ENCODE measurements at regions not wholly inside any gene's neighbourhood (a gene's known extent, or its start where the extent isn't known, plus 50 kb on each side); places are given as distances from the start of the nearest gene placed in this dataset.

DNA sequence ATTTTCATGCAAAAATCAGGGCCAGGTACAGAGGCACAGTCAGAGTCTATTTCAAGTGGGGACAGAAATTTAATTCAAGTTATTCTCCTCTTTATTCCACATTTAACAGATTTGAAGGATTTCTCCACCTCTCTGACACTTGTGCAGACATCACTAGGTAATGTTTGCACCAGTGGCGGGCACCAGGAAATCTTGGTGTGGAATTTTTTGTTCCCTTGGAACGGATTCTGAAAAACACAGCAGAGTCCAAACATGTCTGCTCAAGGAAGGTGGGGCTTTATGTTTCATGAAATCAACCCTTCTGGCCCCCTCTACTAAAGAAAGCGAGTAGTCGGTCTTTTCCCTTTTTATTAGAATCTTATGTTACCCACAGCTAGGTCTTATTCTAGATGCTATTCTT lies 271.2 kb upstream of the MDFIC2 start:
- in situ Hi-C loops (cut with MboI; ENCODE audit: low sequenced_read_pairs) = no loop called here

DNA sequence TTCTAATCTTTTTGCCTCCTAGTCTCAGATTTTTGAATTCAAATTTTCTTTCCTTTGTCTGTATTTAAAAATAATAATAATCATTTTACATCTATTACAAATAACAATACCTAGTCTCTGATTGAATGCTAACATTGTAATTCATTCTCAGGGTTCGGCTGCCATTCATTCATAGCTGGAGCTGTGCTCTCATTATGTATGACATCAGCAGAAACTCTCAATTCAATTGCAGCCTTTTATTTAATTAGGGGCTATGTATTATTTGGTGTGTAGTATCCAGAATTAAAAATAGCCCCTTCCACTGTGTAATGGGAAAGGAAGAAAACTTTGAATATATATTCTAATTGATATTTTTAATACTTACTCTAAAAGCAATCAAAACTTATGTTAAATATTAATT lies 270.4 kb upstream of the MDFIC2 start:
- in situ Hi-C loops (cut with MboI; ENCODE audit: low sequenced_read_pairs) = no loop called here

DNA sequence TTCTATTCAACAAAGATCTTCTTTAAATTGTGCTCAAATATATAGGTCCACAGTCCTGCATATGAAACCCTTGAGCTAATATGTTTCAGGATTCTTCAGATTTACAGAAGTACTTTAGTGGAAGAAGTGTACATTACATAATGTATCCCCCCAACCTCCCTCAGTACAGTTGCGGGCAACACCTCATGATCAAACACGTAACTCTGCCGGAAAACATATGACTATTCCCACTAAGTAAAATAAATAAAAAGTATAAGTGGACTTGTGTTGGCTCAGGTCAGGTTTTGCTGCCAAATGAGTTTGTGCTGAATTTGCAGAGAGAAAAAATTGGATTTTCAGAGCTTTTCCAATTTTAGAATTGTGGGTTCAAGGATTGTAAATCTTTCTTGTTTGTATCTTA lies 267.6 kb upstream of the MDFIC2 start:
- in situ Hi-C loops (cut with MboI; ENCODE audit: low sequenced_read_pairs) = no loop called here

DNA sequence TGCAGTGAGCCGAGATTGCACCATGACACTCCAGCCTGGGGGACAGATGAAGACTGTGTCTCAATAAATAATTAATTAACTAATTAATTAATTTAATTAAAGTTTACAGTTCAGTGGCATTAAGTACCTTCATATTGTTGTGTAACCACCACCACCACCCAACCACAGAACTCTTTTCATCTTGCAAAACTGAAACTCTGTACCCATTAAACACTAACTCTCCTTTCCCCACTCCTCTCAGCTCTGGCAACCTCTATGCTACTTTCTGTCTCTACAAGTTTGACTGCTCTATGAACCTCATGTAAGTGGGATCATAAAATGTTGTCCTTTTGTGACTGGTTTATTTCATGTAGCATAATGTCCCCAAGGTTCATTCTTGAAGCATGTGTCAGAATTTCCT lies 259.3 kb upstream of the MDFIC2 start:
- in situ Hi-C loops (cut with MboI; ENCODE audit: low sequenced_read_pairs) = no loop called here

DNA sequence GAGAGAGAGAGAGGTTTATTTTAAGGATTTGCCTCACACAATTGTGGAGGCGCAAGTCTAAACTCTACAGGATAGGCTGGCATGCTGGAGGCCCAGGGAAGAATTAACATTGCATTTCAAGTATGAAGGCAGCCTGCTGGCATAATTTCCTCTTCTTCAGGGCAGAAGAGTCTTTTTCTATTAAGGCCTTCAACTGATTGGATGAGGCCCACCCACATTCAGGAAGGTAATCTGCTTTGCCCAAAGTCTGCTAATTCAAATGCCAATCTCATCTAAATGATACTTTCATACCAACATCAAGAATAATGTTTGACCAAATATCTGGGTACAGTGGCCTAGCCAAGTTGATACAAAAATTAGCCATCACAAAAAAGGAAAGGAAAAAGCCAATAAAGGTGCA lies 258.1 kb upstream of the MDFIC2 start:
- in situ Hi-C loops (cut with MboI; ENCODE audit: low sequenced_read_pairs) = no loop called here

DNA sequence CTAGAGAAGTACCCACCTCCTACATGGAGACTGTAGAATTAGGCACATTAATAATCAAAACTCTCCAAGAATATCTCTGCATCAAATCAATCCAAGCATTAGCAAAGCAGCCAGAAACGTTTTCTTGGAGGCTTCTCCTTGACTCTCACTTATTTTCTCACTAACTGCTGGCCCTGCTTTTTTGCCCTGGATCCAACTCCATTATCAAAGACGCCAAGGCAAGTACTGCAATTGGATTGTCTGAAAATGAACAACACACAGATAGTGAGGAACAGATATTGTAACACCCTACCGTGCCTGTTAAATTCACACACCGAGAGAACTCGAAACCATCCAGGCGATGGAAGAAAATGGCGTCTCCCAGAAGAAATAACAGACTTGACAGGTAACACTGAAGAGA lies 256.2 kb upstream of the MDFIC2 start:
- in situ Hi-C loops (cut with MboI; ENCODE audit: low sequenced_read_pairs) = no loop called here

DNA sequence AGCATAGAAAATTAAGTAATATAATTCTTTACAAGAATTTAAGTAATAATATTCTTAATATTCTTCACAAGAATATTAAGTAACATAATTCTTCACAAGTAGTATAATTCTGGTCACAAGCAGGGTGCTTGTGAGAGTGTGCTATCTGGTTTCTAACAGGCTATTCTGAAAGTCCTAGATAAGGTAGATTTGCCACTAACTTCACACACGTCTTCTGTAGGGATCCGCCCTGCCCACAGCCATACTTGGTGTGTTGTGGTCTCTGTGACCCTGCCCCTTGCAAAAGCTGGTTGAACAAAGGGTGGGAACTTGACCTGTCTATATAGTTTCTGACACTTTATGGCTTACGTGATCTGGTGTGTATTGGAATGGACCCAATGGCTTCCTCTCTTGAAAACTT lies 253.4 kb upstream of the MDFIC2 start:
- in situ Hi-C loops (cut with MboI; ENCODE audit: low sequenced_read_pairs) = no loop called here

DNA sequence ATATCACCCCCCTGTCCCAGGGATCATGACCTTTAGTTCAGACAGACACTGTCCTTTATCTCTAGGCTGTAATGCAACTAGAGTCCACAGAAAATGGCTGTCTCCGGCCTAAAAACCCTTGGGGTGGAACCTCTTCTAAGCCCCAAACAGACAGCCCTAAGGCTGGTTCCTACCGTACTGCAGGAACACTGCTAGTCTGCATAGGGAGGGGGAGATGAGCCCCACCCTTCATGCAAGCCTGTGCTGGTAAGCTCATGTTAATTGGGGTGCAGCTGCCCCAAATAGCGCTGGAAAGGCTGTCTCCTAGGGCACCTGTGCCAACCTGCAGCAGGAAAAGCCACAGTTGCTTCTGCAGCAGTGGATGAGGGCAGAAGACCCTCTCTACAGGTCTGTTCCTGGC lies 252.1 kb upstream of the MDFIC2 start:
- in situ Hi-C loops (cut with MboI; ENCODE audit: low sequenced_read_pairs) = no loop called here

DNA sequence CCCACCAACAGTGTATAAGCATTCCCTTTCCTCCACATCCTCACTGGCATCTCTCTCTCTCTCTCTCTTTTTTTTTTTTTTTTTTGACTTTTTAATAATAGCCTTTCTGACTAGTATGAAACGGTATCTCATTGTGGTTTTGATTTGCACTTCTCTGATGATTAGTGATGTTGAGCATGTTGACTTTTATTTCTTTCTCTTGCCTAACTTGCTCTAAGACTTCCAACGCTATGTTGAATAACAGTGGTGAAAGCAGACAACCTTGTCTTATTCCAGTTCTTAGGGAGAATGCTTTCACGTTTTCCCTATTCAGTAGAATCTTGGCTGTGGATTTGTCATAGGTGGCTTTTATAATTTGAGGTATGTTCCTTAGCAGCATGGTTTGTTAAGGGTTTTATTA lies 249.4 kb upstream of the MDFIC2 start:
- in situ Hi-C loops (cut with MboI; ENCODE audit: low sequenced_read_pairs) = no loop called here

DNA sequence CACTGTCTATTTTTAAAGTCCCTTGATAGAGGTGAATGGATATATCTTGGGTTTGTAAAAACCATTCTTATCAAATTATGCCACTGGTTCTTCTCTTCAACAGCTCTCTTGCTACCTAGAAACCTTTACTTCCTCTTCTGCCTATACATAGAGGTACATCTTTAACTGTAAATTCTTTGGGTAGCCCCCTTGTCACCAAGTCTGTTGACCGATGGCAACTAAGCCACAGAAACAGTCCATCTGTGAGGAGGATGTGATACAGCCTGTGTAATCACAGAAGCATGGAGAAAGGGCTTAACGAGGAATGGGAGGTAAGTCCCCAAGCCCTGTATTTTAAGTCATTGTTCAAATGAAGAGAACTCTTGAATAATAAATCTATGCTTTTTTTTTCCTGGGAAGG lies 246.5 kb upstream of the MDFIC2 start:
- in situ Hi-C loops (cut with MboI; ENCODE audit: low sequenced_read_pairs) = no loop called here

DNA sequence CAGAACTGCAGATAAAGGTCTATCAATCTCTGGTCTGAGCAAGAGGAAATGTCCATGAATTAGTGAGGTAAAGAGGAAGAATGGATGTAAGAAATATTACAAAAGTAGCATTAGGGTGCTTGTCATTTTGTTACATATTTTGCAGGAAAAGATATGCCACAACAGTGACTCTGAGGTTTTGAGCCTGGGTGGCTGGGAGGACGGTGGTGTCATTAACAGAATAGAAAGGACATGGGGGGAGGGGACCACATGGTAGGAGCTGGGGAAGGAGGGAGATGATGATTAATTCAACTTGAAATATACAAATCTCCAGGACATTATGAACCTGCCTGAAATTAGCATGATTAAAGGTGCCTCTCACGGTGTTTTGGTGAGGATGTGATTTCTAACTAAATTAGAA lies 245.5 kb upstream of the MDFIC2 start:
- in situ Hi-C loops (cut with MboI; ENCODE audit: low sequenced_read_pairs) = no loop called here

DNA sequence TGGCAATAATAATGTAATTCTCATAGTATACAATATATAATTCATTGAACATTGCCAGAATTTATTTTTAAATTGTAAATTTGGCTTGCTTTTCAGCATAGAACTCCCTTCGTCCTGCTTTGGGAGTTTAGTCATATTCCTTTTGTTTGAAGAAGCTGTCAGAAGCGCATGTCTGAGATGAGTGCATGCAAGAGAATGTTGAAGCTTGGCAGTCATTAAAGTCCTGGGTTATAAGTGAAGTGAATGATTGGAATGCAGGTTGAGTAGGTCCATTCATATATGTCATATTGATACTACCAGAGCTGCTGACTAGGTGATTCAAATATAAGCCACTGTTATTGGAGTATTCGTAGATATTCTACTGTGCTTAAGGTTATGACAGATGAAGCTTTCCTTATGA lies 243.6 kb upstream of the MDFIC2 start:
- in situ Hi-C loops (cut with MboI; ENCODE audit: low sequenced_read_pairs) = no loop called here

DNA sequence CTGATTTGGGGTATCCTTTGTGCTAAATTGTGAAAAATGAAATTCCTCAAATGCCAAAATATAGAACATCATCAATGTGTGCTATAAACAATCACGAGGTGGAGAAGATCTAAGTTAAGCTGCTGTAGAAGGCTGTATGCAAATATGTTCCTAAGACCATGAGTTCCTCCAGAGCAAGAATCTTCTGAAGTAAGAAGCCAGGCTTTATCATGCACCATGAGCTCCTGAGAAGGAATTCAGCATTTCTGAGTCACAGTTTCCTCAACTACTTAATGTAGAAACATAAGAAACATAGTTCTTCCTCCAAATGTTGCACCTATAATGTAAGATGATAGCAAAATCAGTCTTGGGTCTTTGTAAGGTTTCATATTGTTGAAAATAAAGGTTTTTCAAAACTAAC lies 241.7 kb upstream of the MDFIC2 start:
- in situ Hi-C loops (cut with MboI; ENCODE audit: low sequenced_read_pairs) = no loop called here

DNA sequence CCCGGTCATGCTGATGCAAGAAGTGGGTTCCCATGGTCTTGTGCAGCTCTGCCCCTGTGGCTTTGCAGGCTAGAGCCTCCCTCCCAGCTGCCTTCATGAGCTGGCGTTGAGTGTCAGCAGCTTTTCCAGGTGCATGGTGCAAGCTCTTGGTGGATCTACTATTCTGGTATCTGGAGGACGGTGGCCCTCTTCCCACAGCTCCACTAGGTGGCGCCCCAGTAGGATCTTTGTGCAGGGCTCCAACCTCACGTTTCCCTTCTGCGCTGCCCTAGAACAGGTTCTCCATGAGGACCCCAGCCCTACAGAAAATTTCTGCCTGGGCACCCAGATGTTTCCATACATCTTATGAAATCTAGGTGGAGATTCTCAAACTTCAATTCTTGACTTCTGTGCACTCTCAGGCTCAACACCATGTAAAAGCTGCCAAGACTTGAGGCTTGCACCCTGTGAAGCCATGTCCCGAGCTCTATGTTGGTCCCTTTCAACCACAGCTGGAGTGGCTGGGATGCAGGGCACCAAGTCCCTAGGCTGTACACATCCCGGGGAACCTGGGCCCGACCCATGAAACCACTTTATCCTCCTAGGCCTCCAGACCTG lies 238.4 kb upstream of the MDFIC2 start:
- in situ Hi-C loops (cut with MboI; ENCODE audit: low sequenced_read_pairs) = no loop called here

DNA sequence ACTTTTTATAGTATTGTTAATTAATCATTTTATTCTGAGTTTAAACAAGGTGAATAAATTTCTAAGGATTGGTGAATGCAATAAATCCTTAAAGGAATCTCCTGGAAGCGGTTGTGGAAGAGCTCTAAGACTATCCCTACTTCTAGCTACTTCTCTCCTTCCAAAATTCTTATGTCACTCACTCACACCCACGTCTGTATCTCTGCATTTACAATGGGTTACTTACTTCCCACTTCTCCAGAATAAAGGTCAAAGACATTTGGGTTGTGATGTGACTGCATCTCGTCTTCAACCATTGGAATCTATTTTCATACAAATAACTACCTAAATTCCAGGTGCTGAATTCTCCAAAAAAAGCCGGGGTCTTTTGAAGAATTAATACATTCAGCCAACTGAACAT lies 234.2 kb upstream of the MDFIC2 start:
- in situ Hi-C loops (cut with MboI; ENCODE audit: low sequenced_read_pairs) = loop anchor here (25.0 kb wide), 1 partner anchor 1116 kb away; no protein-coding TSS in a partner anchor

DNA sequence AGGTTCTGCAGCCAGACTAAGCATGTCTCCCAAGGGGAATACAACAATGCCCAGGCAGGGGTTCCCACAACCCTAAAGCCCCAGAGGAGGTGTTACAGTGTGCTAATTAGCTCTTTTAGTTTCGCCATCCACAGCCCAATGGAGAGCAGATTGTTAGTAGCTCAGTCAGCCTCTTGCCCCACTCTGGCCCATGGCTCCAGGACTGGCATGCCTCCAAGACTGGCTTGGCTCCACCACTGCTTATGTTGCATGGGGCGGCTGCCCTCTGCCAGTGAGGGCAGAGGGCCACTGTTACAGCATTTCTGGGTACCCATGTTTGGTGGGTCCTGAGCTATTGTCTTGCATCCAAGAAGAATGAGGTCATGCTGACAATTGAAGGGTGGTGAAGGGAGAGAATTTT lies 231.1 kb upstream of the MDFIC2 start:
- in situ Hi-C loops (cut with MboI; ENCODE audit: low sequenced_read_pairs) = loop anchor here (25.0 kb wide), 1 partner anchor 1119 kb away; no protein-coding TSS in a partner anchor

DNA sequence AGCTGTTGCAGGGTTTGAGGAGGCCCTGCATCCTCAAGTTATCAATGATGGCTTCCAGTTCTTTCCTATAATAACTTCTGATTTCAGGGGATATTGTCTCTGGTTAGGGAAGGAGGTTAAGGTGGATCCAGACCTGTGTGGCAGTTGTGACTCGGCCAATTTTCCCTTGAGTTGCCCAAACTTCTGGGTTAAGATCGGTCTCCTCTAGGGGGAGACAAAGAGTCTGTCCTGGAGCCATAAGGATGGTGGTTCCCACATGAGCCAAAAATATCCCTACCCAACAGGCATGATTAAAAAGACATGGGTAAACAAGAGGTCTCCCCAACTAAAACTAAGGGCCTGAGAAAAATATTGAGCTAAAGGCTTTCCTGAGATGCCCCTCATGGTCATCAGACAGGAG lies 227.5 kb upstream of the MDFIC2 start:
- in situ Hi-C loops (cut with MboI; ENCODE audit: low sequenced_read_pairs) = loop anchor here (25.0 kb wide), 1 partner anchor 1122 kb away; no protein-coding TSS in a partner anchor

DNA sequence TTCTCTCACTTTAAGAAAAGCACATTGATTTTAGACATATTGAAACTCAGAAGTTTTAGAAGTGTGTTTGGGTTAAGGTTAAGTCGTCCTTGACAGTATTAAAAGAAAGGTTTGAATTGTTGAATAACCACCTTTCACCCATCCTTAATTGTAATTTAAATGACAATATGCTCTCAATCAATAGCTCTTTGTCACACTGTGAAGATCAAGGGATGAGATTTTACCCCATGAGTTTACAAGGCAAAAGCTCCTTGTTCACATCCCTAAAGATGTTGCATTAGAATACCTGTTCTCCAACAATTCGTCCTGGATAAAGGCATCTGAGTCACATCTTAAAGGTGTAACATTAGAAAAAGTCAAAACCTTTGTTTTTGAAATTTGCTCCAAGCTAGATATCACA lies 220.4 kb upstream of the MDFIC2 start:
- in situ Hi-C loops (cut with MboI; ENCODE audit: low sequenced_read_pairs) = loop anchor here (25.0 kb wide), 1 partner anchor 1129 kb away; no protein-coding TSS in a partner anchor

DNA sequence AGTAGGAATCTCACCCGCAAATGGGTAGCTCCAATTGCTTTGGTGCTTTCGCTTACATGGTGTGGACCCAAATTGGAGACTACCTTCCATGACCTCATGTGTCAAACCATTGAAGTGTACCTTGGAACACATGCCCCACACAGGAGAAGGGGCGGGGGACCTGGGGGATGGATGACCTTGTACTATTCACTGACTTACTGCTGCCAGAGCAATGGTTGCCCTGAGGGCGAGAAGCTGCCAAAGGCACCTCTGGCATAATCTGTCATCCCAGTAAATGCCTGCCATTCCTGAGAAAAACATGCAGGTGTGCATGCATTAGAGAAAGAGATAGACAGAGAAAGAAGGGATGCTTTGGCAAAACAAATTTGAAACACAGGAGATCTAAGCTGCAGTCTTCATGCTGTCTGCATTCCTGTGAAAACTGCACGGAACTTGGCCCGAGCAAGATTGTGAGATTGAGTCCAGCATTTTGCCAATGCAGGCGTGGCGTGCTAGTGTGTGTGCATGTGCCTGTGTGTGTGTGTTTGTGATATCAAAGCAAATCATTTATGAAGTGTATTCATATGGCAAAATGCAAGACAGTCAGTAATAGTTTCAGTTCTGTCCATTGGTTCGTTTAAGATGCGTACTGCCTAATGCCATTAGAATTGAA lies 219.5 kb upstream of the MDFIC2 start:
- in situ Hi-C loops (cut with MboI; ENCODE audit: low sequenced_read_pairs) = loop anchor here (25.0 kb wide), 1 partner anchor 1130 kb away; no protein-coding TSS in a partner anchor

DNA sequence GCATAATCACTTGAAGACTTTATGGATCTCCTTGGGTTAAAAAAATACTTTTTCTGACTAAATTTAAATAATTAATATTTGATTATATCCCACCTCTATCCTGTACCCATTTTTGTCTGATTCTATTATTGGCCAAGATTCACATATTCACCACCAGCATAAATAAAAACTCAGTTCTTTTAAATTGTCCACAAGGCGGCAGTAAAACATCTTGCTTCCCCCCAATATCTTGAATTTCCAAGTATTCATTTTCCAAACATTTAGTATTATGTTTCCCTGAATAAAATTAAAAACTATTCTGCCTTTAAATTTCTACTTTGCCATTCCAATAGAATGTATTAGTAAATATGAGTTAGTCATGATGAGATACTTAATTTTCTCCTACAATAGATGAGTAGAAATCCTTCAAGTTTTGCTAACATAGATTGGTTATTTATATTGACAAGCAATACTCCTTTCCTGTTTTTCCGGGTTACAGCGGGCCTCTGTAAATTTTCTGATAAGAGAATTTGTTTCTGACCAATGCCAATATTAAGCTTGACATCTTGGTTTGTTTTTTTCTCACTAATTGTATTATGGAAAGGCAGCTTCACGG lies 218.7 kb upstream of the MDFIC2 start:
- in situ Hi-C loops (cut with MboI; ENCODE audit: low sequenced_read_pairs) = loop anchor here (25.0 kb wide), 1 partner anchor 1131 kb away; no protein-coding TSS in a partner anchor

DNA sequence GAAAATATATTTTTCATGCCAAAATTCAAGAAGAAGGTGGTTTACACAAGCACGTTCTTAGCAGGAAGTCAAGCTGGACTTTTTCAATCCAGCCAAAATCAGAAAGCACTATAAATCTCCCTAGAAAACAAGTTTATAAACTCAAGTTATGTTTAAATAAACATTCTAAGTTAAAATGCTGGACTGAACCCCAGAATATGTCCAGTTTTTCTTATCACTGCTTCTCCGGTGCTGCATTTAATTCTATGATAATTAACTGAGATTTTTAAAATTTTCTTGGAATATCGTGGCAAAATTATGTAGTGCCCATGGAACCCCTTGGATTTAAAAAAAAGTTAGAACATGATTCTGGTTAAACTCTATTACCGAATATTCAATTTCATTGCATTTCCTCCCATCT lies 218.2 kb upstream of the MDFIC2 start:
- in situ Hi-C loops (cut with MboI; ENCODE audit: low sequenced_read_pairs) = loop anchor here (25.0 kb wide), 1 partner anchor 1132 kb away; no protein-coding TSS in a partner anchor

DNA sequence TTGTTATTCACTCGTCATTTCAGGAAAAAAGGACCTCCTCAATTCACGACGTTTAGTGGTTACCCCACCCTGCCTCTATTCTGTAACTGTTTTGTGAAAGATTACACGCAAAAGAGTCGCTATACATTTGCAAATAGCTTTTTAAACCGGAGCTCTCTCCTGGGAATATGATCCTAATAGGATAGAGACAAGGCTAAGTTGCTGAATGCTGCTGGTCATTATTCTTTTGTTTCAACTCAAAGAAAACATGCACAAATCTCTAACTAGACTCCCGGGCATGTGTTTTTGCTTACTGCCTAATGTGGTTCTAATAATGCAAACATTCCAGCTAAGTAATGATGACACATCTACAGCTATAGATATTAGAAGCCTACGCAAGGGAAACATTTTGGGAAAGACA lies 214.6 kb upstream of the MDFIC2 start:
- in situ Hi-C loops (cut with MboI; ENCODE audit: low sequenced_read_pairs) = loop anchor here (25.0 kb wide), 1 partner anchor 1135 kb away; no protein-coding TSS in a partner anchor

All from HL-60/S4 (cell line).